ENCODE measurements at regions not wholly inside any gene's neighbourhood (a gene's known extent, or its start where the extent isn't known, plus 50 kb on each side); places are given as distances from the start of the nearest gene placed in this dataset.

DNA sequence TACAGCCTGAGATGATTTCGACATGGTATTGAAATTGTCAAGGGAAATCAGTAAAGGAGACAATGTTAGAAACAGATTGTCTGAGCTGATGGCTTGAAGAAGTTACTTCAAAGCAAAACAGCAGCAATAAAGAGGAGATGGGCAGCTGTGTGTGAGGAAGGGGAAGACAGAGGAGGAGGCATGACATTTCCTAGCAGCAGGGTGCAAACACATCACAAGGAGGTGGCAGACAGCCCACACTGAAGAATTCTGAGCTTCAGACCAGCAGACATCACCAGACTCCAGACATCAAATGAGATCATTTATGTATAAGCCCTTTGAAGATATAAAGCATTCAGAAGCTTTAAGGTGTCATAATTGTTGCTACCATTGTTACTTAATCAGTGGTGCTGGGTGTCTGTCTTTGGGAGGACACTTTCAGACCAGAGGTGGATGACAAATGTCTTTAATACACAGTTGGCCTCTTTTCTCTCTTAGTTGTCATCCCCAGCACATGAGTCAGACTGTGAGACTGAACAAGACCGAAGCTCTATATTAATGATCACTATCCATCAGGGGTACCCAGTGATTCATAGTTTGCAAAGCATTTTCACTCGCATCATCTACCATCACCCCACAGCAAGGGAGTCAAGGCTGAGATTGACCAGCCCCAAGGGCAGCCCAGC is 203.9 kb downstream of the MINAR1 start:
- CTCF ChIA-PET: interaction anchor here (1.0 kb wide), 1 partner anchor 40 kb away, joined by 4 read pairs; no protein-coding TSS in a partner anchor
- FAIRE-seq (no peak), DNase-seq (ENCODE audit: low read depth, low spot score) (no peak)
- no peak overlapping the region for H3K4me3 ChIP-seq (replicated peaks in 1 of 3; ENCODE audit: insufficient read depth in 1 of 3, low read depth in 1 of 3, low read length in 3 of 3)
- H3K4me2 ChIP-seq (ENCODE audit: insufficient read depth, low read length): no peak overlapping the region
- peaks cover 15% of the 10 kb centered on the region for H3K4me1 ChIP-seq (ENCODE audit: control insufficient read depth, extremely low read depth, insufficient read depth, low read length)
- H3K36me3 ChIP-seq (ENCODE audit: control insufficient read depth in 2 of 2, extremely low read depth in 1 of 2, insufficient read depth in 2 of 2, low read length in 2 of 2): no peaks in the 10 kb centered on the region
- no peaks in the 10 kb centered on the region for H3K9me1 ChIP-seq (replicated peaks; ENCODE audit: control insufficient read depth, extremely low read depth, insufficient read depth, low read length)
- intact Hi-C loops (cut with micrococcal nuclease): no loop called here
- BruUV-seq (replicated peaks): no TSS peak
- no peaks in the 10 kb centered on the region for H3K9me3 ChIP-seq (replicated peaks; ENCODE audit: control insufficient read depth, insufficient read depth, low read length)
- H3K27ac ChIP-seq (ENCODE audit: insufficient read depth, low read depth, low read length): no peak overlapping the region
- no peaks in the 10 kb centered on the region for H3K79me2 ChIP-seq (ENCODE audit: control insufficient read depth, insufficient read depth, low read length)
- no peak overlapping the region for H3K9ac ChIP-seq (replicated peaks; ENCODE audit: extremely low read depth, insufficient read depth, low read length)
- H2AFZ ChIP-seq (ENCODE audit: low read depth, low read length): no peak overlapping the region
- H4K20me1 ChIP-seq (replicated peaks; ENCODE audit: control insufficient read depth, extremely low read depth, insufficient read depth, low read length): no peaks in the 10 kb centered on the region
- dilution Hi-C loops (cut with MboI; ENCODE audit: extremely low pct_ligation_motif_present, low sequenced_read_pairs): no loop called here
- H3K27me3 ChIP-seq (ENCODE audit: control insufficient read depth in 2 of 2, insufficient read depth in 2 of 2, low read length in 2 of 2): peaks cover 0 to 4% of the 10 kb centered on the region in 2 experiments
- POLR2A ChIA-PET: no interaction called here
- TF ChIP-seq POLR2AphosphoS5 (IDR thresholded peaks at IDR 0.05; ENCODE audit: insufficient read depth, low read depth, low read length) (no peak), JUN (IDR thresholded peaks at IDR 0.05; ENCODE audit: borderline replicate concordance, insufficient read depth, insufficient read length, low read depth) (no peak), EZH2 (IDR thresholded peaks at IDR 0.05; ENCODE audit: borderline replicate concordance, low read depth, low read length, severe bottlenecking) (no peak), FOS (IDR thresholded peaks at IDR 0.05; ENCODE audit: borderline replicate concordance, insufficient read depth, low read length) (no peak), GATA2 (IDR thresholded peaks at IDR 0.05; ENCODE audit: insufficient read depth, insufficient read length, low read depth, low read length) (no peak), POLR2A (IDR thresholded peaks at IDR 0.05; ENCODE audit: low read depth, low read length) (no peak), MYC (IDR thresholded peaks at IDR 0.05; ENCODE audit: low read depth, low read length) (no peak)
- TF ChIP-seq, protein P1, sequence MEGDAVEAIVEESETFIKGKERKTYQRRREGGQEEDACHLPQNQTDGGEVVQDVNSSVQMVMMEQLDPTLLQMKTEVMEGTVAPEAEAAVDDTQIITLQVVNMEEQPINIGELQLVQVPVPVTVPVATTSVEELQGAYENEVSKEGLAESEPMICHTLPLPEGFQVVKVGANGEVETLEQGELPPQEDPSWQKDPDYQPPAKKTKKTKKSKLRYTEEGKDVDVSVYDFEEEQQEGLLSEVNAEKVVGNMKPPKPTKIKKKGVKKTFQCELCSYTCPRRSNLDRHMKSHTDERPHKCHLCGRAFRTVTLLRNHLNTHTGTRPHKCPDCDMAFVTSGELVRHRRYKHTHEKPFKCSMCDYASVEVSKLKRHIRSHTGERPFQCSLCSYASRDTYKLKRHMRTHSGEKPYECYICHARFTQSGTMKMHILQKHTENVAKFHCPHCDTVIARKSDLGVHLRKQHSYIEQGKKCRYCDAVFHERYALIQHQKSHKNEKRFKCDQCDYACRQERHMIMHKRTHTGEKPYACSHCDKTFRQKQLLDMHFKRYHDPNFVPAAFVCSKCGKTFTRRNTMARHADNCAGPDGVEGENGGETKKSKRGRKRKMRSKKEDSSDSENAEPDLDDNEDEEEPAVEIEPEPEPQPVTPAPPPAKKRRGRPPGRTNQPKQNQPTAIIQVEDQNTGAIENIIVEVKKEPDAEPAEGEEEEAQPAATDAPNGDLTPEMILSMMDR (IDR thresholded peaks at IDR 0.05; ENCODE audit: extremely low read depth in 1 of 2, insufficient read depth in 1 of 2, low read depth in 1 of 2, low read length in 2 of 2): no peak
- TF ChIP-seq, protein P2, sequence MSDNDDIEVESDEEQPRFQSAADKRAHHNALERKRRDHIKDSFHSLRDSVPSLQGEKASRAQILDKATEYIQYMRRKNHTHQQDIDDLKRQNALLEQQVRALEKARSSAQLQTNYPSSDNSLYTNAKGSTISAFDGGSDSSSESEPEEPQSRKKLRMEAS (IDR thresholded peaks at IDR 0.05; ENCODE audit: insufficient read depth, insufficient read length): no peak

All from endothelial cell of umbilical vein (primary cell).